ENCODE measurements at regions not wholly inside any gene's neighbourhood (a gene's known extent, or its start where the extent isn't known, plus 50 kb on each side); places are given as distances from the start of the nearest gene placed in this dataset.

- ChIA-PET POLR2A (ENCODE audit: low non-redundant PET) (no interaction called here), CTCF (no interaction called here)
- Histone ChIP-seq H3K9me3 (ENCODE audit: low read depth, low read length, poor library complexity, severe bottlenecking) (no peaks in the 10 kb centered on the region), H3K4me3 (ENCODE audit: low read depth, low read length, poor library complexity, severe bottlenecking) (no peak overlapping the region), H3K4me1 (ENCODE audit: insufficient read depth, low read length, poor library complexity, severe bottlenecking) (no peaks in the 10 kb centered on the region), H3K27me3 (replicated peaks; ENCODE audit: insufficient read depth, low read depth, low read length, poor library complexity) (no peaks in the 10 kb centered on the region), H3K27ac (ENCODE audit: low read depth, low read length, poor library complexity, severe bottlenecking) (no peak overlapping the region), H3K36me3 (ENCODE audit: insufficient read depth, low read length, poor library complexity, severe bottlenecking) (no peaks in the 10 kb centered on the region)
- BruUV-seq (replicated peaks): no TSS peak
- no peak for DNase-seq (ENCODE audit: low spot score)
- TF ChIP-seq CTCF (conservative IDR thresholded peaks at IDR 0.05; ENCODE audit: low read depth, low read length): no peak
- TF ChIP-seq EZH2 (IDR thresholded peaks at IDR 0.05; ENCODE audit: borderline replicate concordance, low read depth, low read length, poor library complexity, severe bottlenecking): no peak
- intact Hi-C loops (cut with micrococcal nuclease; ENCODE audit: unreplicated experiment): no loop called here
Measured at GRCh38 chr4:132592850-132593249, 556.2 kb upstream of the PCDH10 start.

DNA sequence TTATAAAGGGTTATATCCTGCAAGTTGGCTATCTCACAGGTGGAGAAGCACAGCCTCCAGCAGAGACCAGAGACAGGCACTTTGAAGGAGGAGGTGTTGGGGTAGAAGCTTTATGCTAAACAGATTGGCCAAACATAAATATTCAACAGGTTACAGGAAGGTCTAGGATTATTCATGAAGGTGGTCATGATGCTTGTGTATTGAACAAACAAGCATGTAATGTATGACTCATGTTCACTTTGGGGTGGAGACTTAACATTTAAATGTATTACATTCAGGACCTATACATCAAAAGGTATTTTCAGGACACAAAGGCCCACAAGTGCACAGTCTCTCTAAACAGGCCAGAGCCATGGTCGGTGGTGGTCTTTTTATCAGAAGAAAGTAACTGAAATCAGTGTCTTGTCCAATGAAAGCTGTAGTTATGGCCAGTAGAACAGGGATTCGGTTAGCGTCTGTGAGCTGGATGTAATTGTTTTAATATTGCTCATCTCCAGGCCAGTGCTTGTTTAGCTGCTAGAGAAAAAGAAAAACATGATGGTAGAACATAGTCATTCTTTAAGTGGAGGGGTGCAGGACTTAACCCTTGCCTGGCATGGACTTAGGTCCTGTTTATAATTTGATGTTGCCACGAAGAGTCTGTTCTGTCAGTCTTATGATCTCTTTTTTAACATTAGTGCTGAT lies 555.2 kb upstream of the PCDH10 start:
- CTCF ChIA-PET: no interaction called here
- POLR2A ChIA-PET (ENCODE audit: low non-redundant PET): no interaction called here
- TF ChIP-seq EZH2 (IDR thresholded peaks at IDR 0.05; ENCODE audit: borderline replicate concordance, low read depth, low read length, poor library complexity, severe bottlenecking) (no peak), CTCF (conservative IDR thresholded peaks at IDR 0.05; ENCODE audit: low read depth, low read length) (no peak)

DNA sequence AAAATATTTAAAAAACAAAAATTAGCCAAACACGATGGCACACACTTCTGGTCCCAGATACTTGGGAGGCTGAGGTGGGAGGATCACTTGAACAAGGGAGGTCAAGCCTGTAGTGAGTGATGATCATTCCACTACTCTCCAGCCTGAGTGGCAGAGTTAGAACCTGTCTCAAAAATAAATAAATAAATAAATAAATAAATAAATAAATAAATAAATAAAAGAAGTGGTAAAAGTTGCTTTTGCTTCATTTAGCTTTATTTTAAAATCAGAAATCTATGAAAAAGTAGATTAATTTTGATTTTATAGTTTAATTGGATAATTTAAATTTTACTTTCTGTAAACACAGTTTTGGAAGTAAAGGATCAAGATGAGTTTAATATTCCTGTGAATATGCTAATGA lies 552.9 kb upstream of the PCDH10 start:
- intact Hi-C loops (cut with micrococcal nuclease; ENCODE audit: unreplicated experiment): no loop called here
- Histone ChIP-seq H3K4me1 (ENCODE audit: insufficient read depth, low read length, poor library complexity, severe bottlenecking) (no peaks in the 10 kb centered on the region), H3K27ac (ENCODE audit: low read depth, low read length, poor library complexity, severe bottlenecking) (no peak overlapping the region), H3K36me3 (ENCODE audit: insufficient read depth, low read length, poor library complexity, severe bottlenecking) (no peaks in the 10 kb centered on the region), H3K9me3 (ENCODE audit: low read depth, low read length, poor library complexity, severe bottlenecking) (no peaks in the 10 kb centered on the region), H3K27me3 (replicated peaks; ENCODE audit: insufficient read depth, low read depth, low read length, poor library complexity) (no peaks in the 10 kb centered on the region), H3K4me3 (ENCODE audit: low read depth, low read length, poor library complexity, severe bottlenecking) (no peak overlapping the region)
- no peak for TF ChIP-seq EZH2 (IDR thresholded peaks at IDR 0.05; ENCODE audit: borderline replicate concordance, low read depth, low read length, poor library complexity, severe bottlenecking)
- no peak for TF ChIP-seq CTCF (conservative IDR thresholded peaks at IDR 0.05; ENCODE audit: low read depth, low read length)
- ChIA-PET POLR2A (ENCODE audit: low non-redundant PET) (no interaction called here), CTCF (no interaction called here)
- no peak for DNase-seq (ENCODE audit: low spot score)
- BruUV-seq (replicated peaks): no TSS peak

More for the DNA sequence above, 555.2 kb upstream of the PCDH10 start:
- Histone ChIP-seq H3K9me3 (ENCODE audit: low read depth, low read length, poor library complexity, severe bottlenecking) (no peaks in the 10 kb centered on the region), H3K4me3 (ENCODE audit: low read depth, low read length, poor library complexity, severe bottlenecking) (no peak overlapping the region), H3K4me1 (ENCODE audit: insufficient read depth, low read length, poor library complexity, severe bottlenecking) (no peaks in the 10 kb centered on the region), H3K36me3 (ENCODE audit: insufficient read depth, low read length, poor library complexity, severe bottlenecking) (no peaks in the 10 kb centered on the region), H3K27ac (ENCODE audit: low read depth, low read length, poor library complexity, severe bottlenecking) (no peak overlapping the region), H3K27me3 (replicated peaks; ENCODE audit: insufficient read depth, low read depth, low read length, poor library complexity) (no peaks in the 10 kb centered on the region)
- DNase-seq (ENCODE audit: low spot score): peak; percentile 1
- BruUV-seq (replicated peaks): no TSS peak
- intact Hi-C loops (cut with micrococcal nuclease; ENCODE audit: unreplicated experiment): no loop called here
